NOMO-1 treated with dmso at 0.1 percent for 144 hours (cell line): ENCODE measurements at regions not wholly inside any gene's neighbourhood (a gene's known extent, or its start where the extent isn't known, plus 50 kb on each side); places are given as distances from the start of the nearest gene placed in this dataset.
"Not testable (repeated sequence)": the region's sequence is repeated elsewhere in the genome, so short reads cannot be mapped to it uniquely, and the experiment has no call there.

Experiments used
- DNase-seq: peaks from one replicate; lab custom pipeline; 2025; ENCODE audit not compliant: unreplicated experiment; lab: John Stamatoyannopoulos, UW

DNA sequence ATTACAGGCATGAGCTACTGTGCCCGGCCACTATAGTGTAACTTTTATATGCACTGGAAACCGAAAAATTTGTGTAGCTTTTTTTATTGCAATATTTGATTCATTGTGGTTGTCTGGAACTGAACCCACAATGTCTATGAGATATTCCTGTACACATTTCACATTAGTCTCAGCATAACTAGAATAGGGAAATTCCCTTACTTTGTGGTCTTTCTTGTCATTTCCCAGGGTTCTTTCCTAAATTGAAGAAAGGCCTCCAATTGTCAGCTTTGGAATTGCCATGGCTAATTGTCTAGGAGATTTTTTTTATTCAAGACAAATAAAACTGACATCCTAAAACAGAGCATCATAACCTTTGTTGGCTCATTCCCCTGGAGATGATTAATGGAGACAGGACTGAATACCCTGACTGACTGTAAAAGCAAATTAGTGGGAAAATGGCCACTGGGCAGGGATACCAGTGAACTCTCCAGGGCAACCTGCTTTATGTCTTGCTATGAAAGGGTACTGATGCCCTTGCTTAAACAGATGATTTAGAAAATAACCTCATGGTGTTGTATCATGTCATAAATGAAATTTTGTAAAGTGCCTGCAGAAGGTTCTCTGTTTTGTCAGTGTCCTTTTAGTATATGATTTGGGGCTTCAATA is 576.9 kb downstream of the RFPL4B start:
- no peak for DNase-seq

DNA sequence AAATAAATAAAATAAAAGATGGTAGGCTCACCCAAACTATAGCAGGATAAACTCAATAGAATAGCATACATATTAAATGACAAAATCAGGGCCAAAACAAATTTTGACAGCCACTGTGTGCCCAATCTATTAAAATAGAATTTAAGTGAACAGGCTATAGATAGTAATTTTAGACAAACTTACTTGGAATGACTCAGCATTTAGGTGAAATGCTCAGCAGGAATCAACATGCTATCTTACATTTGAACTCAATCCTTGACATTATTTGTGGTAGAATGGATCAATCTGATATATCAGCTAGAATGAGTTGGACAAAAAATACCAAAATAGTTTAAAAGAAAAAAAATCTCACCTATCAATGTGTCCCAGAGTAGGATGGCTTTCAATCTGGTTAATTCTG is 578.6 kb downstream of the RFPL4B start:
- no peak for DNase-seq

DNA sequence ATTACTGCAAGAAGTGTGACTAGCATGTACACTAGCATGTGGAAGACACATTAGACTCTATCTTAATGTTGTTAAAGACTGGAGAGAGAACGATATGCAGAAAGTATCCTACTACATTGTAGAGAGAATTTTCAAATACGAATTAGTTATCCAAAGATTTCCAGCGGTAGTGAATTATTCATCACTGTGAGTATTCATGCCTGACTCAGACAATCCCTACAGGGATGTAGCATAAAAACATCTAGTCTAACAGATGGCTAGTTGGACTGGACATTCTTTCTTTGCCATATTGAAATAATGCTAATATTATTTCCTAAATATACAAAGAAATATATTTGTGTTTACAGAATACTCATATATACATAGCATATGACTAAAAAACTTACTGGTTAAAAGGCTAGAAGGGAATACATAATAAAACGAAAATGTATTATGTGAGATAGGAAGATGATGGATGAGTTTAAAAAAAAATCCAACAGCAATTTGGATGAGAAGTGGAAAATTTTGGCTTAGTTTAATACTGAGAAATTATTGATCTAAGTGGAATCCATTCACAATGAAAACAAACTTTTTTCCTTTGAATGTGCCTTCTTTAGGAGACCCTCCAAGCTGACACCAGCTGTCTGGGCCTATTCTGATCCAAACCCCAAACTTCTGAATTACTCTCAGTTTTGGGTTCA is 580.7 kb downstream of the RFPL4B start:
- DNase-seq = no peak

DNA sequence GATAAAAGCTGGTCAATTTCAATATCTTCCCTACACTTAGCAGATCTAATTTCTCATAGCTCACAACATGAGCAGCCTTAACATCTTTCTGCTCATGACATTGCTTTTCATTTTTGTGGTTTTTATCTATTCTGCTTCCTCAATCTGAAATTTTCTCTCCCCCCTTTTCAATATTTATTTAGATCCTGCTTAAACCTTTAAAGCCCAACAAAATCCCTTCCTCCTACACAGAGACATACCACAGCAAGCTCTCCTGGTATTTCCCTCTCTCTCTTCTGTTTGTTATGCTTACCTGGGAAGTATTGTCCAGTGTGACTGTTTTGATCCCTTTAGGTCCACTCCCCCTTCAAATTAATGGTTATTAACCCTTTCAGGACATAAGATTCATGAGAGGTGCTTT is 582.5 kb downstream of the RFPL4B start:
- no peak for DNase-seq

DNA sequence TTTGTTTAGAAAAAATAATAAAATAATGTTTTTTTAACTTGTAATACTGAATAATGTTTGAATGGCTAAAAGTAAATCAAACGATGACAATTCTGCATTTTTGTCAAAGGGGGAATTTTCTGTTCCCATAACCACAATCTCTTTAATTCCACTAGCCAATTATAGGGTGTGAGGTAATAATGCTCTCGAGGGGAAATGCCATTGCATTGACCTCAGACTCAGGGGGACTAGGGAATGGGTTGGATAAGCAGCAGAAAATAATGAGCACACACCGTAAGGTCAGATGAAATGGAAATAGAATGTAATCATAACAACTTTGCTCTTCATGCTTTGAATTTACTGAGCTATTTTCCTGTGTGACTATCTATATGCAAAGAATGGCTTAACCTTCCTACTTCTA is 584.7 kb downstream of the RFPL4B start:
- DNase-seq = no peak

DNA sequence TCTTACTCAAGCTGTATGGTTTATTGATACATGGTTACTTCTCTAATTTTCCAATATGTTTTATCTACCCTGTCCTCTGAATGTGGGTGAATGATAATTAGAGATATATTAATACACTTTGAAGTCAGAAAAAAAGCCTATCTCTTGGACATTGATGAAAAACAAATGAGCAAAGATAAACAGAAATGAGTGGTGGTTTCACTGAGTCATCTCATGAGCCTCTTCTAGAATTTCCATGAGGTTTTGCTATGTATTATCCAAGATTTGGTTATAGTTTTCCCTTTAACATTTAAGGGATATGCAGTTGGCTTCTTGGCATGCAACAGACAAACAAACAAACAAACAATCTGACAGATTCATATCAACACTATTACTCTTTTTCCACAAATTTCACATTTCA is 586.8 kb downstream of the RFPL4B start:
- no peak for DNase-seq

DNA sequence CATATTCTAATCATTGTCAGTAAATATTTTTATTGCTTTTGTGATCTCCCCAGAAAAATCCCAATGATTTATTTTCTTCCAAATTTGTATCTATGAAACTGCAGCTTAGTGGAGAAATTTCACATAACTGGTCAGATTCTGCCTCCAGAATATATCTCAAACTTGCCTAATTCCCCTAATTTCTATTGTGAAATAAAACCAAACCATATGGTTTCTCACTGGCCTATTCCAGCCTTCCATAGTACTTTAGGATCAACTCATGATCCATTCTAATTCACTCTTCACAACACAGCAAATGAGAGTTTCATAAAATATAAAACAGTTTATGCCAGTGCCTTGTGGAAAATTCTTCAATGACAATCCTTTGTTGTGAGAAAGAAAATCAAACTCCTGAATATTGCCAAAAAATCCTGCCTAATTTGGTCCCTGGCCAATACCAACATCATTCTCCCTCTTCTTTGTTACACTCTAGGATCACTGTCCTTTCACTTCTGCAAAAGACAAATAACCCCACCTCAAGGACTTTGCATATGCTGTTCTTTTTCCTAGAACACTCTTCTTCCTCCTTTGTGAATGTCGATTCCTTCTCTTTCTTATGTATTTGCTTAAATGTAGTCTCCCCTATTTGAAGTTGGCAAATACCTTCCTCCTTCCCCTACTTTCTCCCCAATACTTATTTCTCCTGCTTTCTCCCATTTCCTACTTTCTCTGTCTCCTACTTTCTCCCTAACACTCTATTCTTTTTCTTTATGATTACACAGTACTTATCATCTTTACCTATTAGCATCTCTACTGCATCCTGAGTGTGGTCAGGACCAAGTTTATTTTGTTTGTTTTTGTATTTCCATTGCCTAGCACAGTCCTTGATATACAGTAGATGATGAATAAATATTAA is 587.5 kb downstream of the RFPL4B start:
- DNase-seq = no peak

DNA sequence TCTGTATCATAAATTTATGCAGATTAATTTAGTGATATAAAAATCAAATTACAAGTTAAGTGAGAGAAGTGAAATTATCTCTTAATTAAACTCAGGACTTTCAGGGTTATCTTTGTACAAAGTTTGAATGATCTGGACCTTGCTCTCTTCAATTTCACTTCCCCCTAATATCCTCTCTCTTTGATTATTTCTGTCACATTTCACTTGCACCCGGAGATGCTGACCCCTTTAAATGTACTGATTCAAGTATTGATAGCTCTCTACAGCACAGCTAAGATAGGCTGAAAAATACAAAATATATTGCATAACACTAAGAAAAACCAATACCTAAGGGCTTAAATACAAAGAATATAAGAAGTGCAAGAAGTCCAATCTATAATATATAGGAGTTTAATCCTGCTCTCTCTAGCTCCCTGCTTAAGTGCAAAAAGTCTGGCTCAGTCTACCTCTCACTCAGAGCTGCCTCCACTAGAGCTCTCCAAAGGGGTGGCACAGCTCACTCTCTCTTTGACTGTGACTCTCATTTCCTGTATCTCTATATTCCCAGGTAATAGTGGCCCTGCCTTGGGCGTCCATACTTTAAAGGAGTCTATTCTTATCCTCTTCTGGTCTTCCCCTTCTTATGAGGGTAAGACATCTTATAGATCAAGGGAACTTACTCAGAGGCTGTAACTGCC is 588.4 kb downstream of the RFPL4B start:
- no peak for DNase-seq

DNA sequence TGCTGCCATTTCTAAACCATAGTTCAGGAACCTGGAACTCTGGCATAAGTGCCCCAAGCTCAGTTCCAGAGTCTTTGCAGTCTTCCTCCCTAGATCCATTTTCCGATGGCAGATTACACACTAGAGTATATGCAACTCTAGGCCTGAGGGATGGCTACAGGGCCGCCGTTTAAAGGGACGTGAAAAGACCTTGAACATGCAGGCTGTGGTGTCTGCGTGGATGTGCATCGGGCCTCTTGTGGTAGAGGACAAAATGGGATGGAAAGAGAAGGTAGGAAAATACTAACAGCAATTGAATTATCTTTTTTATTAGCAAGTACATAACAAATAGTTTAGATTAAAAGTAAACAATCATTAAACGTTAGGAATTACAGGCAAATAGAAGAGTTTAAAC is 588.9 kb downstream of the RFPL4B start:
- no peak for DNase-seq

DNA sequence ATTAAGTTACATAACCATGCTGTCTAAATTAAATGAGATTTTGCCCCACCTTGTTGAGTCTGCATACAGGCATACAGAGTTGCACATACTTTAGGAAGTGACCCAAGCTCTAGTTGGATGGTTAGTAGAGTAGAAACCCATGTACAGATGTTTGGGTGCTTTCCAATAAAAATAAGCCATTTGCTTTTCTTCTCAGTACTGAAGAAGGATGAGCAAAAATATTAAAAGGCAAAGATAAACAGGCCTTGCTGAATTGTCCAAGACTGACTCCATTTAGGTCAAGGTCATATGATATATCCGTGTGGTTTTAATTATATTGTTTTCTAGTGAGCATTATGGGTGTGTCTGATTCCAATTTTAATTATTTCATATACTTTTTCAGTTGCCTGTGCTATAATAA is 589.4 kb downstream of the RFPL4B start:
- no peak for DNase-seq

DNA sequence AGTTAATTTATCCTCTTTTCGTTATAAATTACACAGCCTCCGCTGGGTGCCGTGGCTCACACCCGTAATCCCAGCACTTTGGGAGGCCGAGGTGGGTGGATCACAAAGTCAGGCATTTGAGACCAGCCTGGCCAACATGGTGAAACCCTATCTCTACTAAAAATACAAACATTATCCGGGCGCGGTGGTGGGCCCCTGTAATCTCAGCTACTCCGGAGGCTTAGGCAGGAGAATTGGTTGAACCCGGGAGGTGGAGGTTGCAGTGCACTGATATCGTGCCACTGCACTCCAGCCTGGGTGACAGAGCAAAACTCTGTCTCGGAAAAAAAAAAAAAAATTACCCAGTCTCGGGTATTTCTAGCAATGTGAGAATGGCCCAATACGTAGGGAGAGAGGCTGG is 590.6 kb downstream of the RFPL4B start:
- DNase-seq = not testable (repeated sequence)

DNA sequence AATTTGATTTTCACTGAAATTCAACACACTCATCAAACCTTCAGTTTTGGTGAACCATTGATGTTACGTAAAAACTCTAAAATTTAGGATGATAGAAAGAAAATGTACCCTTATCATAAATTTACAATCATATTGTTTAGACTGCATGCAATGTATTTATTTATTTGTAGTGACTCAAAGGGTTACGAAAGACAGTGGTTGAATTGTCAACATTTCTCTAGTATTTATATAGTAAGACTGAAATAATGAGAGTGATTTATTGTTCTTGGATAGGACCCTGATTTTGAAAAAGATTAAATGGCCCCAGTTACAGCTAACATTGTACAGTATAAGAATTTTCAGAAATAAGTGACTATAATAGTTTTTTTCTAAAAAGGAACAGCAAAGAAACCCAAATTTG is 591.5 kb downstream of the RFPL4B start:
- DNase-seq = no peak

DNA sequence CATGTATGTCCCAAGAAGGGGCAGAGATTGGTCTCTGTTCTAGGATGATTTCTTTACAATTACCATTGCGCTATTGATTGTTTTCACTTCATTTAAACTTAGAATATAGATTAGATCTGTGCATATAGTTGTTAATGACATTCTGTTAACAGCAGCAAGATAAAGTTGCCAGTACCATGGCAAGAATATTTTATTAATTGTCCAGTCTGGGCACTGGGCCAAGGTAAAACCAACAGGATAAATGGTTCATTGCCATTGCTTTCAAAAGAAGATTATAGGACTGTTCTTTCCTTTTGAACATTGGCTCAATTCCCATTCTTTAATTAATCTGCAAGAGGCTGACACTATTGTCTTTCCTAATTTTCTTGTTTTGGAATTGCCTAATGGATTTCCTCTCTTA is 592.4 kb downstream of the RFPL4B start:
- DNase-seq = no peak

DNA sequence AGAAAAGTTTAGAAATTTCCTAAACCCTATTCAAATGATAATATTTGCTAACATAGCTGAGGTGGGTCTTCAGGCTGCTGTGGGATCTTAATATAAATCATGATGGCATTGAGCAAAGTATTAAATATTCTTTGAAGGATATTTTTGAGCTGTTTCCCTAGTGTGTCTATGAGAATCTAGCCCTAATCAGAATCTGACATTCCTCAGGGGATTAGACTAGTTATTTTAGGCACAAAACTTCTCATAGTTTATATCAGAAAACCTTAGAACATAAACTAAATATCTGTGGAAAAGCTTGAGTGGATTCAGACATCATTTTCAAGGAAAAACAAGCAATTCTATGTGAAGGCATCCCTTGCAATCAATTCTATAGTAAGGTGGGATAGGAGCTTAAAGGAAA is 594.5 kb downstream of the RFPL4B start:
- DNase-seq = no peak

DNA sequence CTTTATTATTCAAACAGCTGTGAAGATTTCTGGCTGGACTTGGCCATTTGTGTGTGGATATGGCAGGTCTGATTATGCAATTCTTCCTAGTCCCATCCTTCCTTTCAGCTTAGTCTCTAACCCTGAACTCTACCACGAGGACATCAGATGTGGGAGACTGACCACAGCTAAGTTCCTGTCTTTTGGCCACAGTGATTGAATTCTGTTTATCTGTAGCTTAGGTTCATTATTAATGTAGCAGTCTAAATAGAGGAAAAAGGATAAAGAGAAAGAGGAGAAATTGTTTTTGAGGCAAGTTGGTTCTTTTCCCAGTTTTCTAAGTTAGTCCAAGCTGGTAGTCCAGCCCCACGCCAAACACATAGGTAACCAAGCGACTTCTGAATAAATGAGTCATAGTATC is 598.9 kb downstream of the RFPL4B start:
- no peak for DNase-seq

DNA sequence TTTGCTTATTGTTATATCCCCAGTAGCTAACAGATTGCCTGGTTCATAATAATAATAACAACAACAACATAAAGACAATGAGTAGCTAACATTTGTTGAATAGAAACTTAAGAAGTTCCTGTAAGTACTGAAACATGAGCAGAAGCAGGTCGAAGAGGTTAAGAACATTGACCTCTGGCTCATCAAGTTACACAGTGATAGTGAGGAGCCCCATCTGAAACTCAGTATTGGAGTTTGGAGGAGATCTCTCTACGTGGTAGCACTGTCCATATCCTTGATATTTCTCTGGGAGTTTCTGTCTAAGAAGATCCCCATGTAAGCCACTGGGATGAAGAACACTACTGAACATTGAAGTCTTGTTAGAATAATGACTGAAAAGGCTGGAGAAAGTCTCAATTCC is 600.4 kb downstream of the RFPL4B start:
- DNase-seq = no peak

DNA sequence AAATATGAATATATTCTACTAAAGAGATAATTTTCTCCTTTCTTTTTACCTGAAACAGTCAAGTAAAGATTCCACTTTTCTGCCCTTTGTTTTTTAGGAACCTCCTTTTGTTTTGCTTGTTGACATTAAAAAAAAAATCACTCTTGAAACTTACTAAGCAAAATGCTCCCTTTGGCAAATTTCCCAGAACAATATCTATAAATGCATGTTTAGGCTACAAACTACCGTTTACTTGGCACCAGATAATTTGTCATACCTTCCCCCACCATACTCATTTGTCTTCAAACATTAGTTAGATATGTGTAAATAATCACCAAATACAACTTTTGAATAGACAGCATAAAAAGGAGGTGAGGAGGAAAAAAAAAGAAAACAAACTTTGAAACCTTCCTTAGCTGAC is 604.7 kb downstream of the RFPL4B start:
- no peak for DNase-seq

DNA sequence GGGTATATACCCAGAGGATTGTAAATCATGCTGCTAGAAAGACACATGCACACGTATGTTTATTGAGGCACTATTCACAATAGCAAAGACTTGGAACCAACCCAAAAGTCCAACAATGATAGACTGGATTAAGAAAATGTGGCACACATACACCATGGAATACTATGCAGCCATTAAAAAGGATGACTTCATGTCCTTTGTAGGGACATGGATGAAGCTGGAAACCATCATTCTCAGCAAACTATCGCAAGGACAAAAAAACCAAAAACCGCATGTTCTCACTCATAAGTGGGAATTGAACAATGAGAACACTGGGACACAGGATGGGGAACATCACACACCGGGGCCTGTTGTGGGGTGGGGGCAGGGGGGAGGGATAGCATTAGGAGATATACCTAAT is 608.6 kb downstream of the RFPL4B start:
- not testable (repeated sequence) for DNase-seq

DNA sequence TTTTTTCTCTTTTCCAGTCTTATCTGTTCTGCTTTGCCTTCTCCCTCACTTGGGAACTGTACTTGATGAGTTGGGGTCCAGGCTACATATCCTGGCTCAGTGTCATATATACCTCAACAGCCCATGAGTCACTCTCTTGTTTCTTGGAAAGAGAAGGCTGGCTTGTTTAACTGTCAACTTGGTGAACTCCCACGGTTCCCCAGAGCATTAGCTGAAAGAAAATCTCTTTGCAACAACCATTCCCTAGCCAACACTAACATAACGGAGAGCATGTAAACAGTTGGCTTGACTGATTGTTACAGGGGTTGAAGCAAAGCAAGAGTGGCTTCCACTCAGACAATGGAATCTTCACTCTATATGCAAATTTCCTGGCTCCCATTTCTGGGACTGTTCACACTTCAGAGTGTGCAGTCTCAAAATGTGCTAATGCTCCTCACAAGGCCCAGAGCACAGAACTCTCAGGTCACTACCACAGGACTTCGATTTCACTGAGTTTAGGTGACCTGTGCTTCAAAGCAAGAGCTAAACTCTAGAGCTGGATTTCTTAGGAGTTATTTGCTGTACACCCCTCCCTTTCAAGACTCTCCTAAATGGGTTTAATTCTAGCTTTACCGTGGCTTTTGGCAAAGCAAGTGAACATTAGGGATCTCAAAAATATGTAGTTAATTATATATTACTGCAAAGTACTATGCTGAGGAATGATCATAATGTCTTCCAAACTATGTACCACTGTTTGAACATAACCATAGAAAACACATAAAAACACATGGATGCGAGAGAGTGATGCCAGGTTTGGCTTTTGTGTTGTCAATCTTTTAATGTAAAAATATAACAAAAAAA is 609.8 kb downstream of the RFPL4B start:
- no peak for DNase-seq

DNA sequence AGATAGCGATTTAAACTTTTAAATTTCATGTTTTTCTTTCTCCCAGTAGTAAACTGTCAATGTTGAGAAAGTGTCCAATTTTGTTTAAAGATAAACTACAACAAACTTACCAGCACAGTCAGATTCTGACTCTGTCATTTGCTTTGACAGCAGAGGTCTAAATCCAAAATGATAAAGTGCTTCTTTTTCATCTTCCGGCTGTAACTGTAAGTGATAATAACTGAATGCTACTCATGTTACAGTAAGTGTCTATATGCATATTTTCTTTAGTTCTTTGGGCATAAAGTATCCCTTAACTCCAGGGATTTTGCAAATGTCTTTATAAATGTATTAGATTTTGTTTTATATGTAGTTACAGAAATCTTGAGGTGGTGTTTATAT is 610.4 kb downstream of the RFPL4B start:
- no peak for DNase-seq

DNA sequence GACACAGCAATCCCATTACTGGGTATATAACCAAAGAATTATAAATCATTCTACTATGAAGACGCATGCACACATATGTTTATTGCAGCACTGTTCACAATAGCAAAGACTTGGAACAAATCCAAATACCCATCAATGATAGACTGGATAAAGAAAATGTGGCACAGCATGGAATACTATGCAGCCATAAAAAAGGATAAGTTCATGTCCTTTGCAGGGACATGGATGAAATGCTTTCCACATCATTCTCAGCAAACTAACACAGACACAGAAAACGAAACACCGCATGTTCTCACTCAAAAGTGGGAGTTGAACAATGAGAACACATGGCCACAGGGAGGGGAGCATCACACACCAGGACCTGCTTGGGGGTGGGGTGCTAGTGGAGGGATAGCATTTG is 613.0 kb downstream of the RFPL4B start:
- DNase-seq = not testable (repeated sequence)
